HG02642 (cell line): ENCODE measurements at regions not wholly inside any gene's neighbourhood (a gene's known extent, or its start where the extent isn't known, plus 50 kb on each side); places are given as distances from the start of the nearest gene placed in this dataset.
A peak's percentile ranks its signal among the peaks of the same experiment; 100 is the strongest.
"Not testable (repeated sequence)": the region's sequence is repeated elsewhere in the genome, so short reads cannot be mapped to it uniquely, and the experiment has no call there.

ENCODE experiments used
- ATAC-seq: cut with Tn5 transposase; IDR thresholded peaks from one replicate; pipeline ENCODE4 v1.9.1; 2021; ENCODE audit warnings: mild to moderate bottlenecking; ENCODE audit not compliant: unreplicated experiment, poor library complexity

GRCh38 chr12:58298803-58299202 lies 357.4 kb downstream of the ATP23 start:
- ATAC-seq, result no peak

DNA sequence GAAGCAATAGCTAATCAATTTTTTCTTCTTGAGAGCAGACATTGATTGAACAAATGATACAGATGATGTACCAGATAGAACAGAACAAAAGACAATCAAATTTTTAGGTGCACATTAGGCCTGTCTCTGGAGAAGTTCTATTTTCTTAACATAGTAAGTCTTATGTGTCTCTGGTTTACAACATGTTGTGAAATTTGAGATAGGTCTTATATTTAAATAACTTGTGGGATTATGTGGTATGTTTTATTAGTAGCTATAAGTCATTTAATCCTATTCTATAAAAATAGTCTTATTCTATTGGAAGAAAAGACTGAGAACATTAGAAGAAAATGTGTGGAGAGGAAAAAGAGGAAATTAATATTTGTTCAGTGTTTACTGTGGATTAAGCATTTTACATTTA lies 358.0 kb downstream of the ATP23 start:
- ATAC-seq, result no peak

DNA sequence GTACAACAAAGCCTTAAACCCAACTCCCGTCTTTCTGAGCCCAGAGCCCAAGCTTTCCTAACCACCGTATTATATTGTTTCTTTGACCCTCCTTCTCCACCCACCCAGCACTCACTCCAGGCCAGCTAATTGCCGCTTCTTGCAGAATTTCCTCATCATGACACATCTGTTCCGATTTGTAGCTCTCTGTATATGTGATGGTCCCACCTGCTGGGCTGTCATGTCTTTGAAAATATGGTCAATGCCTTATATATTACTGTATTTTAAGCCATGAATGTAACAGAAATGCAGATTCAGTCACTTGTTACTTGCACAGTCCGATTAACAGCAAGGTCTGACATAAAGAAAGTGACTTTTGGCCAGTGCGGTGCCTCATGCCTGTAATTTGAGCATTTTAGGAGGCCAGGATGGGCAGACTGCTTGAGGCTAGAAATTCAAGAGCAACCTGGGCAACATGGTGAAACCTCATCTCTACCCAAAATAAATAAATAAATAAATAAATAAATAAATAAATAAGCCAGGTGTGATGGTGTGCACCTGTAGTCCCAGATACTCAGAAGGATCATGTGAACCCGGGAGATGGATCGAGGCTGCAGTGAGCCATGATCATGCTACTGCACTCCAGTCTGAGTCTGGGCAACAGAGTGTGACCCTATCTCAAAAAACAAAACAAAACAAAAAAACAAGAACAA lies 359.8 kb downstream of the ATP23 start:
- no peak for ATAC-seq

GRCh38 chr12:58301730-58302122 lies 360.4 kb downstream of the ATP23 start:
- ATAC-seq, result no peak

- ATAC-seq, result no peak
Observed at GRCh38 chr12:58302487-58303011, 361.2 kb downstream of the ATP23 start.

GRCh38 chr12:58306266-58307000 lies 365.1 kb downstream of the ATP23 start:
- ATAC-seq, result no peak

DNA sequence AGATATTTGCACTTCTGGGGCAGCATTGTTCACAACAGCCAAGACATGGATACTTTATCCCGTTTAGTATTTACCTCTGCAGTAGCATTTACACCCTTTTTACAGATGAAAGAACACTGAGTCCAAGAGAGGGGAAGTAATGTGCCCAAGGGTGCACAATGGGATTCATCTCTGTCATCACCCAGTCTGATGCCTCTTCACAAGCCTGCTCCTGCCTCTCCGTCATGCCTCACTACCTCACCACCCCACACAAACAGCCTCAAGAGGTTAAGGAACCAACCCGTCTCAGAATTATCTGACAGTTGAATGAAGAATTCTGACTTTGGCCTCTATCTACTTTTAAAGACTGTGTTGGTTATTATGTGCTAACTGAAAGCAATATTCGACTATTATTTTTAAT lies 368.4 kb downstream of the ATP23 start:
- ATAC-seq, result no peak

GRCh38 chr12:58310368-58310767 lies 369.0 kb downstream of the ATP23 start:
- ATAC-seq, result no peak

- no peak for ATAC-seq
Observed at GRCh38 chr12:58310809-58311622, 369.6 kb downstream of the ATP23 start.

DNA sequence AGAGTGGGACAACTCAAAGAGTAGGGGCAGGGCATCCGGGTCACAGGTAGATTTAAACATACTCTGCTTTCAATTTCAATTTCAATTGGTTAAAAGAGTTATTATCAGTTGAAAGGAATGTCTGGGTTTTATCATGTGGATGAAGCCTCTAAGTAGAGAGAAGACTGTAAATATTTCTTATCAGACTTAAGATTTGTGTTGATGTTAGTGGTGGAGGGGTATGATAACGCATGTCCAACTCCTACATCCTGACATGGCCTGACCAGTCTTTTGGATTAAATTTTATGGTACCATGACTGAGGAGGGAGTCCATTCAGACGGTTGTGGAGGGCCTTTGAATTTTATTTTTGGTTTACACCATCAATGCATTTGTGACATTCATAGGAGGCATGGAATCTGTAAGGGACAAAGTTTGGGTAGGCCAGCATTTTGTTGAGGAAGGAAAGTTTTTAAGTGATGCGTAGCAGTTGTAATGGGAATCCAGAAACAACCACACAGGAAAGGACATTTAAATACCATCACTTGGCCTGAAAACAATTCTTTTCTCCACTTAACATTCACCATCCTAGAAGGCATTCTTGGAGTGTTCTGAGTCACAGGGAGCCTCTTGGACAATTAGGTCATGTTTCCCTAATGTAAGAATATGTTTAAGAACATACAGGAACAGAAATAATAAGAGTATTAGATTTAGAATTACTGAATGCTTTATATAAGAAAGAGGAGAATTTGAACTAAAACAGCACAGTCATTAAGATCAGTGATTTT lies 371.9 kb downstream of the ATP23 start:
- ATAC-seq, result no peak

DNA sequence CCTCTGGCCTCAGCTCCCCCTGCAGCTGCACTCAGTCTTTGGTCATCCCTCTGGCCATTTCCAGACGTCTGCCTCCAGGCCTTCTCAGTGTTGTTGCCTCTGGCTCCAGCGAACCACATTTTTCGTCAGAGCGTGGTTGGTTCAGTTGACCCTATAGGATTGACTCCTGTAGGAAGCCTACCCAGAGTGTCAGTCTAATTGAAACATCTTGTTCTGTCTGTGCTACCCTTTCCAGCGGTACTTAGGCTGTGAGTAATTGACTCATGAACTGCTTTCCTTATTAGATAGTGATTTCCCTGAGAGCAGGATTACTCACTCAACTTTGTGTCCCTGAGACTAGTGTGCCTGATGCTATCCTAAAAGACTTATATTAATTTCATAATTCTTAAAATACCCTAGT lies 373.2 kb downstream of the ATP23 start:
- no peak for ATAC-seq

DNA sequence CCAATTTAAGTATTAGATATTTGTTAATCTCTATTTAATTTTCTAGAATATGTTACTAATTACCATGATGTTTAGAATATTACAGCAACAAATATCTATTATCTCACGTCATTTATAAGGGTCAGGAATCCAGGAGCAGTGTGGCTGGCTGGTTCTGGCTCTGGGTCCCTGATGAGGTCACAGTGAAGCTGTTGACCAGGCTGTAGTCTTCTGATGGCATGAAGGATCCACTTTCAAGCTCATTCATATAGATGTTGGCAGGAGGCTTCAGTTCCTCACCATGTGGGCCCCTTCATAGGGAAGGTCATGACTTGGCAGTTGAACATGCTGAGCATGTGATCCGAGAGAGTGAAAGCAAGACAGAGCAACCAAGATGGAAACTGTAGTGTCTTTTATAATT lies 375.6 kb downstream of the ATP23 start:
- ATAC-seq, result no peak

DNA sequence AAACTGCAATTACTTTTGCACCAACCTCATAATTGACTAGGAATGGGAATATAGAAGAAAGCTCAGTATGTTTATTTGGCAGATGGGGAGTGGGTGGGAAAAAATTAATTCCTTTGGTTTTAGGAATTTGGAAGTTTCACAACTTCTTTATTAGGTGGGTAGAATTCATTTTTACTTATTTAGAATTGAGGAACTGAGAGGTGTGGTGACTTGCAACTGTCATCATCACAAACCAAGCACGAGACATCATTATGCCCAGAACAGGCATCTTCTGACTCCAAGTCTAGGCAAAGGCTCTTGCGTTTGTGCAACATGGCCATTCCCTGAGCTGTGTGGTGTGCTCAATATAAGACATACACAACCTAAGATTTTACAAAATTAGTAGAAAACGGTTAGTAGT lies 380.0 kb downstream of the ATP23 start:
- ATAC-seq, result no peak

DNA sequence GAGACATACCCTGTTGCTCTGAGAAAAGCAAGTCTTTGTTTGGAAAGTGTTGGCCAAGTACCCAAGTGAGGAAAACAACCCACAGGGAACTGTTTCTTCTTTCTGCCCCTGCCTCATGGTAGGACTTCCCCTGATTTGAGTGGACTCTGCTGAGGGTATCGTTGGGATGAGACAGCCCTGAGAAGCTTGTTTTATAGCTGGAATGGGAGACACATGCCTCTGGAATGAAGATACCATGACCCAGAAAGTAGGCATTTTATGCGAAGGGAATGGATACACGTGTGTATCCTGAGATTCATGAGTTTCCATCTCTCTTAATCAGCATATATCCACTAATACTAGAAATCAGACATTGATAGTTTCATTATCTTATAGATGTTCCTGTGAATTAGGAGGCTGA lies 382.3 kb downstream of the ATP23 start:
- no peak for ATAC-seq

GRCh38 chr12:58325561-58325960 lies 384.2 kb downstream of the ATP23 start:
- ATAC-seq, result no peak

- no peak for ATAC-seq
Observed at GRCh38 chr12:58326534-58326933, 385.2 kb downstream of the ATP23 start.

DNA sequence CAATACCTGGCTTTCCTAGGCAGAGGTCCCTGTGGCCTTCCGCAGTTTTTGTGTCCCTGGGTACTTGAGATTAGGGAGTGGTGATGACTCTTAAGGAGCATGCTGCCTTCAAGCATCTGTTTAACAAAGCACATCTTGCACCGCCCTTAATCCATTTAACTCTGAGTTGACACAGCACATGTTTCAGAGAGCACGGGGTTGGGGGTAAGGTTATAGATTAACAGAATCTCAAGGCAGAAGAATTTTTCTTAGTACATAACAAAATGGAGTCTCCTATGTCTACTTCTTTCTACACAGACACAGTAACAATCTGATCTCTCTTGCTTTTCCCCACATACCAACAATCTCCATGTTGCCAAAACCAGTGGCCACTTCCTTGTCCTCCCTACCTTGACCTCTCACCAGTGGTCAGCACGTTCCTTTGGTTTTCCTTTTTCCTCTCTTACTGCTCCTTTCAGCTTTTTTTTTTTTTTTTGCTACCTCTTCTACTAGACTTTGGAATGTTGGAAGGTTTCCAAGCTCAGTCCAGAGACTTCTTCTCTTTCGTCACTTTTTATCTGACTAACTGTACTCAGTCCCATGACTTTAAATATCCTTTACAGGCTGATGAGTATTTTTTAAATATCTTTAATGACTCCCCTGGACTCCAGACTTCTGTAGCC lies 395.3 kb downstream of the ATP23 start:
- not testable (repeated sequence) for ATAC-seq

- ATAC-seq, result peak; percentile 44
Observed at GRCh38 chr12:58337539-58337938, 396.2 kb downstream of the ATP23 start.

DNA sequence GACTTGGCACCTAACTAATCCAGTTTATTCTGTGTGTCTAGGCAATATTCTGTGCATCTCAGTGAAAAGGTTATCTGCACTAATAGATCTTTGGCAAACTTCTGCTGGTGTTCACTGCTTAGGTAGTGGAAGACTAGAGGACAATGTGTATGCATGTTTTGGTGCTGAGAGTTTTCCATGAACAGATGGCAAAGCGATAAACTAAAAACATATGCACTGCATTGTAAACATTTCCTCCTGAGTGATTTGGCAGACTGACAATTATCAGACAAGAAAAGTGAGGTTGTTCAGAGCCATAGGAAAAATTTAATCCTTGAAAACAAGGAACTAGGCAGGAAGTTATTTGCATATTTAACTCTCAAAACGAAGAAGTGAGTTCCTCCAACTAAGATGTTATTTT lies 400.4 kb downstream of the ATP23 start:
- no peak for ATAC-seq

GRCh38 chr12:58342736-58343135 lies 401.4 kb downstream of the ATP23 start:
- ATAC-seq, result no peak
